HG03521 (cell line): ENCODE measurements at regions not wholly inside any gene's neighbourhood (a gene's known extent, or its start where the extent isn't known, plus 50 kb on each side); places are given as distances from the start of the nearest gene placed in this dataset.
A peak's percentile ranks its signal among the peaks of the same experiment; 100 is the strongest.

ENCODE experiments used
- ATAC-seq: cut with Tn5 transposase; IDR thresholded peaks from one replicate; pipeline ENCODE4 v1.9.1; 2021; ENCODE audit warnings: mild to moderate bottlenecking, moderate library complexity; ENCODE audit not compliant: unreplicated experiment

DNA sequence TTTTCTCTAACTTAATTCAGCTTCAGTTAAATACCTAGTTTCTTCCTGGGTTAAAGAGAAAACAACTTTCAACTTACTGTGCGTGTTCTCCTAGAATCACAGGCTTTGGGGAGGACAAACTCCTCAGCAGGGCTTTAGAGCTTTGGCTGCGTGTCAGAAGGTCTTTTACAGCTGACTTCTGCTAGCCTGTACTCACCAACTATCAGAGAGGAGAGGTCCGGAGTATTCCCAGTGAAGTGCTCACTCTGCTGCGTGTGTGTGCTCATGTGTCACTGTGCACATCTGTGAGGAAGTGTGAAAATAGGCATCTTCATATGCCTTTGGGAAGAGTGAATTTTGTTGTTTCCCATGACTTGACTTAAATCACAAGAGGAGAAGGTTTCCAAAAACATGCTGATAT, 423.2 kb upstream of the SGCD start:
- no peak for ATAC-seq

DNA sequence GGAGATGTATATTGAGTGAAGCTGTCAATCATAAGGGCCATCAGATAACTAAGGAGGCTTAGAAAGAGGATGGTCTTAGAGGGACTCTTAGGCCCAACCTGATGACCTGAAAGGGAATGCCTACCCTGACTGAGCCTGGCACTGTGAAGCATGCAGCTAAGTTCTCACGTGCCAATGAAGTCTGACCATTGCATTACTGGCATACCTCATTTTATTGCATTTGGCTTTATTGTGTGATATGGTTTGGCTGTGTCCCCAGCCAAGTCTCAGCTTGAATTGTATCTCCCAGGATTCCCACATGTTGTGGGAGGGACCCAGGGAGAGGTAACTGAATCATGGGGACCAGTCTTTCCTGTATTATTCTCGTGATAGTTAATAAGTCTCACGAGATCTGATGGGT, 421.6 kb upstream of the SGCD start:
- no peak for ATAC-seq

DNA sequence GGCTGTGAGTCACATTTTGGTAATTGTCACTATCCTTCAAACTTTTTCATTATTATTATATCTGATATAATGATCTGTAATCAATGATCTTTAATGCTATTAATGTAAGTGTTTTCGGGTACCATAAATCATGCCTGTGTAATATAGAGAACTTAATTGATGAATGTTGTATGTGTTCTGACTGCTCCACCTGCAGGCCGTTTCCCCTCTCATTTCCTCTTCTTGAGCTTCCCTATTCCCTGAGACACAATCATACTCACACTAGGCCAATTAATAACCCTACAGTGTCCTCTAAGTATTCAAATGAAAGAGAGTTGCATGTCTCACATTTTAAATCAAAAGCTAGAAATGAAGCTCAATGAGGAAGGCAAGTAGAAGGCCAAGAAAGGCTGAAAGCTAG, 420.9 kb upstream of the SGCD start:
- no peak for ATAC-seq

DNA sequence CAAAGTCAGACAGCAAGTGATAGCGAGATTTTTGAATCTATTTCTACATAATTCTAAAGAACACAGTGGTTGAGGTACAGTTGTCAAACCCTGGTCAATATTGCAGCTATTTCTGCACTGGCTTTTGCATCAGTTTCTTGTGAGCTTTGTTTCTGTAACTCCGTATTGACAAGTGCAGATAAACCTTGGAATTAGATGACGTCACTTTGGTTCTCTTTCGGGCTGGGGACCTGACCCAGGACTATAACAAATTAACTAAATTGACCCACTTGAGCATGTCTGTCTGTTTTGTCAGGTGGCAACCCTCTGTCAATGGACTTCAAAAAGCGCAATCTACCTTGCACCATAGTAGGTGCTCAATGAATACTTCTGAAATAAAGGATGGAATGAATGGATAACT, 418.4 kb upstream of the SGCD start:
- no peak for ATAC-seq

DNA sequence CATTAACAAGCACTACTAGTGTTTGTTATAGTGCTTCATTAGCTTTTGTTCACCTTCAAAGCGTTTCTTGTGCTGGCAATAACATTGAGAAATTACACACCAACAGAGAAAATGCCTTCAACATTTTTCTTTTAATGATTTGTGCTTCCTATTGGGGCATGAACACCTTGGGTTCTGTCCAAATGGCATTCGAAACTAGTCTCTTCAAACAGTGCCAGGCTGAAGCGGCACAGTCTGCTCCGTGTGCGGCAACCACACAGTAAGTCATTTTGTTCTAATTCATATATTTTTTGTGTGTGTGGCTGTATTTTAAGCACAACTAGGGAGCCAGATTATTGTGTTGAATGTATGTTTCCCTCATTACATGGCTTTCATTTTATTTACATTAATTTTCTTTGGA, 414.7 kb upstream of the SGCD start:
- no peak for ATAC-seq

GRCh38 chr5:155914766-155915165, 412.2 kb upstream of the SGCD start:
- ATAC-seq: no peak

DNA sequence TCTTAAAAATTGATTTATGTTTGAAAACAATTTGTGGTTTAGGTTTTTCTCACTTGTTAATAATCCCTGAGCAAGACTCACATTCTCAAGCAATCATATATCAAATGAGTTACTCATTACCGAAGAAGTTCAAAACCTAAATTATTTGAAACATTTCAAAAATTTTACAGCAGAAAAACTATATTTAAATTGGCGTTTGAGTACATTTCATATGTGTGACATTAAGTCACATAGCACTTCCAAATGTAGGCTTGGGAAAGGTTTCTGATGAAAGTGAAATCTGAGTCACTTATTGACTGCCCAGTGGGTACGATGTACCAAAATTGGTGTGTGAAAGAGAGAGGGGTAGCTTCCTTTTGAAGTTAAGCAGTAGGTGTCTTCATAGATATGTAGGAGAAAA, 411.4 kb upstream of the SGCD start:
- ATAC-seq: no peak

- no peak for ATAC-seq
Measured at GRCh38 chr5:155919126-155919525, 407.8 kb upstream of the SGCD start.

- ATAC-seq: no peak
Measured at GRCh38 chr5:155919725-155920124, 407.2 kb upstream of the SGCD start.

- ATAC-seq: no peak
Measured at GRCh38 chr5:155921621-155922020, 405.3 kb upstream of the SGCD start.

GRCh38 chr5:155923784-155924183, 403.2 kb upstream of the SGCD start:
- ATAC-seq: no peak

DNA sequence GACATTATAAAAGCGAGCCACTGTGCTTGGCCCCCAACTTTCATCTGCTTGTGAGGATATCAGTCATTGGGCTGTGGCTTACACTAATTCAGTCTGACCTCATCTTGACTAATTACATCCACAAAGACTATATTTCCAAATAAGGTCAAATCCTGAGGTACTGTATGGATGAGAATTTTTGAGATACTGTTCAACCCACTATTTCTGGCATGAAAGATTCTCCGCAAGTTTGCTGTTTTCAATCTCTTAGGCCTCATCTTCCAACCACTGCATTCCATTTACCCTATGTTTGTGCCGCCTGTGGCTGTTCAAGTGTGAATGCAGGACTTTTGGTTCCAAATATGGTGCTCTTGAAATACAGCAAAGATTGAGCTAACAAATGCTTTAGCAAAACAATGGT, 400.9 kb upstream of the SGCD start:
- ATAC-seq: no peak

DNA sequence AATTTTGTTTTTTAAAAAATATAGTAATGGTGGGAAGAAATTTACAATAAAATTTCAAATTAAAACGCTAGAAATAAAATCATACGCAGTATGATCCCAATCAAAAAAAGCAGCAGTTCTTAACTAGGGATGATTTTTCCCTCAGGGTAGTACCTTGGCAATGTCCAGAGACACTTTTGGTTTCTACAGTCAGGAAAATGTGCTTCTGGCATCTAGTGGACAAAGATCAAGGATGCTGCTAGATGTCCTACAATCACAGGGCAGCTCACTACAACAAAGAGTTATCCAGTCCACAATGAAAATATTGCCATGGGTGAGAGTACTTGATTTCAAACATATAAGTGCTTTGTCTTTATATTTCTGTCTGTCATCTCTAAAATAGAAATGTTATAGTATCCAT, 400.2 kb upstream of the SGCD start:
- no peak for ATAC-seq

GRCh38 chr5:155929112-155929511, 397.9 kb upstream of the SGCD start:
- ATAC-seq: no peak

DNA sequence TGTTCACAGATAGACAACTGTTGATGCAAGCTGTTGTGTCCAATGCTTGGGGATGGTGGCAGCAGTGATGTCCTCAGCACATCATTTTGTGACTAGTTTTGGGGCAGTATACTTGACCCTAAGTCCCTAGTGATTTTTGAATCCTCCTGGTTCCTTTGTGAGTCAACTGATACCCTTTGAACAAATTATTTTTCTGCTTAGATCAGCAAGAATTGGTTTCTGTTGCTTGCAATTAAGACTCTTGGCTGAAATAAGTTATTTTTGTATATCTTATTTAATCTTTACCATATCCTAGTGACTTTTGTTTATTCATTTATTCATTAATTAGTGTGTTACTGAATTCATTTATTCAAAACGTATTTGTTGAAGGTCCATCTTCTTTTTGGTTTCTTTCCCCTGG, 392.0 kb upstream of the SGCD start:
- ATAC-seq: no peak

DNA sequence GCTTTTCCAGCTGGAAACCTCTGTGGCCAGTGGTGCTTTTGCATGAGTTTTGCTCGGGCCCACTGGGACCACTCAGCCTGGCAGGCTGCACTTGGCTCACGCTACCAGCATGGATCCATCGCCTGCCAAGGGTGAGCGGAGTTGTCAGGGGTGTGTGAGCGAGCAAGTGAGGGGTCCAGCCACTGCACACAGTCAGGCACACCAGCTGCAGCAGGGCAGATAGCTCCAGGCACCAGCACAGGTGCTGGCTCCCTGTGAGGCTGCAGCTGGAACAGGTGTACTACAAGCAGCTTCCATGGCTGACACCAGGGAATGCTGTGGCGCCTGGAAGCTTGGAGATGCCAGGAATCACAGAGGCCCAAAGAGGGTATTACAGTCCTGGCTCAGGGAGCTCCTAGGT, 391.2 kb upstream of the SGCD start:
- no peak for ATAC-seq

DNA sequence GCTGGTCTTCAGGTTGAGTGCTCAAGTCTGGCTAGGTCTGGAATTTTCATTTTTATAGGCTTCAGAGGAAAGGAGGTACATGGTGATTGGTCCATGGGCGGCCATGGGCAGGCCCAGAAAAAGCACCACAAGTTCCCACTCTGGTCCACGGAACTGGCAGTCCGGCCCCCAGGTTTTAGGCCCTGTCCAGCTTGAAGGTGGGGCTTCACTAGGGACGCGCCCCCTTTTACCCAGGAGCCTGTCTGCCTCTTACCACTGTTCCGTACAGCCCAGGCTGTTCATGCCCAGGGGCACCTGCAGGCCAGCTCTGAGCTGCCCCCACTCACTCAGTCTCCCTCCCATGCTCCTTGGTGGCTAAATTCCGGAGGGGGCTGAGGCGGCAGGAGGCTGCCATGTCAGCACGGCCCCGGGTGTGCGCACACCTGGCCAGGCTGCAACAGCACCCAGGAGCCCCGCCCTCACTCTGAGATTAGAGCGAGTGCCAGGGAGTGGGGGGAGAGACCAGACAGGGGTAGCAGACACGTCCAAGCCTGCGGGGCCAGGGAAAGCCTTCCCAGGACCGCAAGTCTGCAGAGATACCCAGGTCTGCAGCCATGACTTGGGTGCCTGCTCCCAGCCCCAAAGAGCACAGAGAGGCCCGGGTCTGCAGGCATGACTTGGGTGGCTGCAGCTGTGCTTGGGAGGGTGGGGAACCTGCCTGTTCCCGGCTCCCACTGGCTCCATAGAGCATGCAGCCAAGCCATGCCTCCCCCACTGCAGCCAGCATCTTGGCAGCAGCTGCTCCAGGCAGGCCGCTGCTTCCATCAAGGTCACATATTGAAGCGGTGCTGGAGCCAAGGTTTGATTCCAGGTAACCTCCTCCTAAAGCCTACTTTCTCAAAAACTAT, 390.2 kb upstream of the SGCD start:
- no peak for ATAC-seq

GRCh38 chr5:155938051-155938450, 388.9 kb upstream of the SGCD start:
- ATAC-seq: no peak

GRCh38 chr5:155941340-155941739, 385.6 kb upstream of the SGCD start:
- no peak for ATAC-seq

DNA sequence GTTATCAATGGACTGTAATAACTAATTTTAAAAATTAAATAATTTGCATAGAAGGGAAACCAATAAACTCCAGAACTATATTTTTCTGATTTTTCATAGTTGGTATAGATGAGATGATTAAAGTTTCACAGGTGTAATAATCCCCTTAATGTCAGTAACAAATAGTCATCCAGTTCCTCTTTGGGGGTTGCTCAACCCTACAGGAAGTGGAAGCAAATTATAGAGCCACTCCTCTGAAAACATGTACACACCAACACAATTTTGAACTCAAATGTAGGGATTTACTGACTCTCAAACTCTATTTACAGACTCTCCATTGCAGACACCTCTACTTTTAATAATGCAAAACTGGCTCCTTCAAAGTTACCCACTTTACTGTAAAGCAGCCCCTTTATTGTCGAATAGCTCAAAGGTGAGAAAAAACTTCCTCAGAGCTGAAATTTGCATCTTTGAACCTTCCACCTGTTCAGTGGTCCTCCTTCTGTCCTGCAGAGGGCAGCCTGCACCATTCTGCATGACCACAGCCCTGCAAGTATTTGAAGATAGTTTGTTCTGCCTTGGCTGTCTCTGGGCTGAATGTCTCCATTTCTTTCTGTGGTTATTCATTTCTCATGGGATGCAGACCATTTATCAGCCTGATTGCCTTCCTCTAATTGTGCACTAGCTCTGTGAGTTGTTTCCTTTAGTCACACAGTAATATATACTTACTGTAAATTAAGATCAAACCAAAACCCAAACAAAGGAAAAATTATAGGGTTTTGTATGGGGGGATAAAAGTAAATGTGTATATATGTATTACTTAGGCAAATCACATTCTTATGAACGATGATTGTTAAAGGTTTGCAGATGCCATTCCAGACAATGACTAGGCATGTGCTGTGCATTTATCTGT, 383.2 kb upstream of the SGCD start:
- ATAC-seq: peak; percentile 91

DNA sequence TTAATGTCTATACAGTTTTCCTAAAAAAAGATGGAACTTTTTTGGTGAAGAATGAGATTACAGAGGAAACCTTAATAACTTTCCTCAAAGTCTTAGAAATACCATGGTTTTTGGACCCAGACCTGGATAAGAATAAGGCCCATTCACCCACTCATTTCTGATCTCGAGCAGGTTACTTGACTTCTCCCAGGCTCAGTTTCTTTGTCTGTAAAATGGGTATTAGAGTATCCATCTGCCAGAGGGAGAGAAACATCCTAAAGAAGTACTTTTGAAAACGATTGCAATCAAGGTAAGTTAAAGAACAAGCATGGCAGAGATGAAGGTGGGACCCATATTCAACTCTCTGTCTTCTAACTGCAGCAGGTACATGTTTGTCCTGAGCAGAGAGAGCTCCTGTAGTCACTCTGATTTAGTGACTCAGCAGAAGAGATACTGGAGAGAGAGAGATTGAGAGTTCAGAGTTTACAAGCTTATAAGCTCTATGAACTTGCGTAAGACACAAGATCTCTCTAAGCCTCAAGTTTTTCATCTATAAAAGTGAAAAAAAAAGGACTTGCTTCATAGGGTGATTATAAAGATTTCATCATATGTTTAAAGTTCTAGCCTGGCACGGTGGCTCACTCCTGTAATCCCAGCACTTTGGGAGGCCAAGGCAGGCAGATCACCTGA, 379.4 kb upstream of the SGCD start:
- no peak for ATAC-seq

GRCh38 chr5:155948576-155948975, 378.4 kb upstream of the SGCD start:
- no peak for ATAC-seq
